DOHH2 (cell line): ENCODE measurements at regions not wholly inside any gene's neighbourhood (a gene's known extent, or its start where the extent isn't known, plus 50 kb on each side); places are given as distances from the start of the nearest gene placed in this dataset.

Source experiments
- H3F3A ChIP-seq: fragments of 200-600 bp; sonication (generic), shearing (Covaris generic); 2 replicates; pipeline ENCODE4 v1.6.0; 2016; ENCODE audit warnings: antibody characterized with exemption, mild to moderate bottlenecking; ENCODE audit not compliant: control insufficient read depth, insufficient read depth
- H3K27ac ChIP-seq: fragments of 200-600 bp; sonication (generic); 2 replicates; pipeline ENCODE4 v1.5.1; 2014; ENCODE audit warnings: low read depth, mild to moderate bottlenecking, low read length, moderate library complexity
- H3K27me3 ChIP-seq: fragments of 200-600 bp; sonication (generic); 2 replicates; pipeline ENCODE4 v1.6.1; 2014; ENCODE audit warnings: mild to moderate bottlenecking, low read length, mixed read lengths; ENCODE audit not compliant: control insufficient read depth
- H3K36me3 ChIP-seq: fragments of 200-600 bp; sonication (generic); 2 replicates; pipeline ENCODE4 v1.6.1; 2014; ENCODE audit warnings: mild to moderate bottlenecking, low read length, moderate library complexity, mixed read lengths; ENCODE audit not compliant: control insufficient read depth
- H3K4me1 ChIP-seq: fragments of 200-600 bp; sonication (generic); 2 replicates; pipeline ENCODE4 v1.6.1; 2014; ENCODE audit warnings: mild to moderate bottlenecking, low read length, mixed read lengths; ENCODE audit not compliant: control insufficient read depth
- H3K4me2 ChIP-seq: fragments of 200-600 bp; sonication (generic); 2 replicates; pipeline ENCODE4 v1.6.0; 2014; ENCODE audit warnings: mild to moderate bottlenecking, low read length, moderate library complexity
- H3K4me3 ChIP-seq: fragments of 200-600 bp; sonication (generic); 2 replicates; pipeline ENCODE4 v1.5.1; 2014; ENCODE audit warnings: mild to moderate bottlenecking, low read length, mixed read lengths
- H3K79me2 ChIP-seq: fragments of 200-600 bp; sonication (generic); 2 replicates; pipeline ENCODE4 v1.6.1; 2014; ENCODE audit warnings: mild to moderate bottlenecking, low read length, mixed read lengths; ENCODE audit not compliant: control insufficient read depth
- H3K9me2 ChIP-seq: fragments of 200-600 bp; sonication (generic); replicated peaks from 2 replicates; pipeline ENCODE4 v1.6.1; 2014; ENCODE audit warnings: mild to moderate bottlenecking, low read length, mixed read lengths; ENCODE audit not compliant: control insufficient read depth
- H3K9me3 ChIP-seq: fragments of 200-600 bp; sonication (generic); 2 replicates; pipeline ENCODE4 v1.6.1; 2014; ENCODE audit warnings: antibody characterized with exemption, low read length, mixed read lengths; ENCODE audit not compliant: control insufficient read depth, insufficient read depth
- H4K20me1 ChIP-seq: fragments of 200-600 bp; sonication (generic); 2 replicates; pipeline ENCODE4 v1.6.0; 2014; ENCODE audit warnings: low read depth, mild to moderate bottlenecking, antibody characterized with exemption, low read length, moderate library complexity; ENCODE audit not compliant: control insufficient read depth, insufficient read depth
- EZH2phosphoT487 ChIP-seq: fragments of 200-600 bp; sonication (generic); IDR thresholded peaks from 2 replicates; pipeline ENCODE4 v1.6.1; 2017; ENCODE audit warnings: borderline replicate concordance, mild to moderate bottlenecking, antibody characterized with exemption, low read length, moderate library complexity, mixed read lengths
- TF ChIP-seq, protein P1 (sequence below): fragments of 200-600 bp; sonication (generic); IDR thresholded peaks from one replicate; pipeline ENCODE4 v1.5.1; 2014; ENCODE audit warnings: antibody characterized with exemption, mild to moderate bottlenecking, low read depth, low read length; ENCODE audit not compliant: poor library complexity, severe bottlenecking

DNA sequence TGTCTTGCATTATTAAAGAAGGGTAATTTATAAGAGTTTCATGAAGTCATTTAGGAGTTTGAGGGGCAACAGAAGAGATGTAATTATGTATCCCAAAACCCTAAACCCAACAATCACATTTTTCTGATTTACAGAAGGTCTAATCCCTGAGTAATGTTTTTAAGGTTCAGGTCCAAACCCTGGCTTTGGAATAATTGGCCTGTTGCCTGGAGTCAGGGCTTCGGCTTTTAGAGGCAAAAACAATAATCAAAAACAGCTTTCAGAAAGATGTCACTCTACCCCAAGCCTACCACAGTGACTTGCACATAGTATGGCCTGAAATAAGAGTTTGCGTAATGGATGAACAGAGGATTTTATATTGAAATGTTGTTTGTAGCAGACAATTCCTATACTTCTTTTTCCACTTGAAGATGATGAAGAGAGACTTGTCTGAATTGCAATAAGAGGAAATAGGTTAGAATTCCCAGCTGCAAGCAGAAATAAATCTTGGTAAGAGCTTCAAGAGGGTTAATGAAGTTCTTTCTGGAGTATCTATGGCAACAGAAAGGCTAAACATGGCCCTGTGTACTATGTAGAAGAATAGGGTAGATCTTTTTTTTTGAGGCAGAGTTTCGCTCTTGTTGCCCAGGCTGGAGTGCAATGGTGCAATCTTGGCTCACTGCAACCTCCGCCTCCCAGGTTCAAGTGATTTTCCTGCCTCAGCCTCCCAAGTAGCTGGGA lies 152.0 kb downstream of the GPBP1 start:
- Histone ChIP-seq H3K4me2 (no peak overlapping the region), H3K4me1 (no peaks in the 10 kb centered on the region), H3K9me2 (no peaks in the 10 kb centered on the region), H4K20me1 (no peaks in the 10 kb centered on the region), H3K9me3 (no peaks in the 10 kb centered on the region), H3K27ac (no peak overlapping the region), H3K79me2 (no peaks in the 10 kb centered on the region), H3K27me3 (peaks cover 8% of the 10 kb centered on the region), H3K36me3 (no peaks in the 10 kb centered on the region), H3K4me3 (no peak overlapping the region), H3F3A (no peaks in the 10 kb centered on the region)
- TF ChIP-seq EZH2phosphoT487, result no peak
- TF ChIP-seq, protein P1, sequence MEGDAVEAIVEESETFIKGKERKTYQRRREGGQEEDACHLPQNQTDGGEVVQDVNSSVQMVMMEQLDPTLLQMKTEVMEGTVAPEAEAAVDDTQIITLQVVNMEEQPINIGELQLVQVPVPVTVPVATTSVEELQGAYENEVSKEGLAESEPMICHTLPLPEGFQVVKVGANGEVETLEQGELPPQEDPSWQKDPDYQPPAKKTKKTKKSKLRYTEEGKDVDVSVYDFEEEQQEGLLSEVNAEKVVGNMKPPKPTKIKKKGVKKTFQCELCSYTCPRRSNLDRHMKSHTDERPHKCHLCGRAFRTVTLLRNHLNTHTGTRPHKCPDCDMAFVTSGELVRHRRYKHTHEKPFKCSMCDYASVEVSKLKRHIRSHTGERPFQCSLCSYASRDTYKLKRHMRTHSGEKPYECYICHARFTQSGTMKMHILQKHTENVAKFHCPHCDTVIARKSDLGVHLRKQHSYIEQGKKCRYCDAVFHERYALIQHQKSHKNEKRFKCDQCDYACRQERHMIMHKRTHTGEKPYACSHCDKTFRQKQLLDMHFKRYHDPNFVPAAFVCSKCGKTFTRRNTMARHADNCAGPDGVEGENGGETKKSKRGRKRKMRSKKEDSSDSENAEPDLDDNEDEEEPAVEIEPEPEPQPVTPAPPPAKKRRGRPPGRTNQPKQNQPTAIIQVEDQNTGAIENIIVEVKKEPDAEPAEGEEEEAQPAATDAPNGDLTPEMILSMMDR, result no peak

DNA sequence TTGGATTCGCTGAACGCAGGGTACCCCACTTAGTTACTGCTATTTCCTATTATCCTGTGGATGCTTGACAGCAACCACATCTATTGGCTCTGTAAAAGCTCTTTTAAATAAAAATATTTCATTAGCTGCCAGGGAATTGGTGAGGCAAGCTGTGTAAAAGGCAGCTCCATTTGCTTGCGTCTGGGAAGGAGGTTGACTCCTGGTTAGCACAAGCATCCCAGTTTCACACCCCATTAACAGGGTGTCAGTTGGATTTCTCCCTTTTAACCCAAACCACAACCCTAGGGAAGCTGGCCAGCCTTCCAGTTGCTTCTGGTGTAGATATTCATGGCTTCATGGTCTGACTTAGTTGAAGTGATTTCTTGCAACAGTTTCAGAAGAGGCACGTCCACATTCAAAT lies 151.0 kb downstream of the GPBP1 start:
- H3K36me3 ChIP-seq, result no peaks in the 10 kb centered on the region
- no peaks in the 10 kb centered on the region for H3K79me2 ChIP-seq
- H3K27ac ChIP-seq, result no peak overlapping the region
- no peaks in the 10 kb centered on the region for H3K9me3 ChIP-seq
- no peak overlapping the region for H3K4me2 ChIP-seq
- no peaks in the 10 kb centered on the region for H3K9me2 ChIP-seq
- H4K20me1 ChIP-seq, result no peaks in the 10 kb centered on the region
- H3K4me1 ChIP-seq, result no peaks in the 10 kb centered on the region
- TF ChIP-seq EZH2phosphoT487, result no peak
- TF ChIP-seq, protein P1, result no peak
- no peaks in the 10 kb centered on the region for H3F3A ChIP-seq
- H3K4me3 ChIP-seq, result no peak overlapping the region
- peaks cover 8% of the 10 kb centered on the region for H3K27me3 ChIP-seq

DNA sequence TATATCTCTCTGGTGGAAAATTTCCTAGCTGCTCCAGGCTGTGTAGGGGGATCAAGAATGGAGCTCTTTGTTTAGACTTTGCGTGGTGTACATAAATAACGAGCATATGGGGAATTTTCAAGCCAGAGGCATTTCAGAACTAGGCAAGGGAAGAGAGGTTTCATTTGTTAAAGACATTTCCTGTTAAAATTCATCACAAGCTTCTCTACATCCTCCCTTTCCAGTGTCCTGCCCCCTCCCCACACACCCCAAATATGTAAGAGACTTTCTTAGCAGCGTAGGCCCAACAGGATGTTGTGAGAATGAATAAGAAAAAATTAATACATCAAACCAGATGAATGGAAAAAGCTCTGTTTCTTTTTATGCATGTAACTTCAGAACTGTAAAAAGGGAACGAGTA lies 150.3 kb downstream of the GPBP1 start:
- H3K36me3 ChIP-seq, result no peaks in the 10 kb centered on the region
- no peak overlapping the region for H3K4me2 ChIP-seq
- no peak for TF ChIP-seq EZH2phosphoT487
- TF ChIP-seq, protein P1, result no peak
- H3K9me2 ChIP-seq, result no peaks in the 10 kb centered on the region
- peaks cover 8% of the 10 kb centered on the region for H3K27me3 ChIP-seq
- no peak overlapping the region for H3K4me3 ChIP-seq
- H4K20me1 ChIP-seq, result no peaks in the 10 kb centered on the region
- no peaks in the 10 kb centered on the region for H3K79me2 ChIP-seq
- H3K9me3 ChIP-seq, result no peaks in the 10 kb centered on the region
- H3K4me1 ChIP-seq, result no peaks in the 10 kb centered on the region
- H3F3A ChIP-seq, result no peaks in the 10 kb centered on the region
- H3K27ac ChIP-seq, result no peak overlapping the region
